NCI-H2171 (cell line): ENCODE measurements at regions not wholly inside any gene's neighbourhood (a gene's known extent, or its start where the extent isn't known, plus 50 kb on each side); places are given as distances from the start of the nearest gene placed in this dataset.
A peak's percentile ranks its signal among the peaks of the same experiment; 100 is the strongest.
"Not testable (repeated sequence)": the region's sequence is repeated elsewhere in the genome, so short reads cannot be mapped to it uniquely, and the experiment has no call there.

ENCODE experiments used
- DNase-seq: peaks from one replicate; lab custom pipeline; 2025; lab: John Stamatoyannopoulos, UW

DNA sequence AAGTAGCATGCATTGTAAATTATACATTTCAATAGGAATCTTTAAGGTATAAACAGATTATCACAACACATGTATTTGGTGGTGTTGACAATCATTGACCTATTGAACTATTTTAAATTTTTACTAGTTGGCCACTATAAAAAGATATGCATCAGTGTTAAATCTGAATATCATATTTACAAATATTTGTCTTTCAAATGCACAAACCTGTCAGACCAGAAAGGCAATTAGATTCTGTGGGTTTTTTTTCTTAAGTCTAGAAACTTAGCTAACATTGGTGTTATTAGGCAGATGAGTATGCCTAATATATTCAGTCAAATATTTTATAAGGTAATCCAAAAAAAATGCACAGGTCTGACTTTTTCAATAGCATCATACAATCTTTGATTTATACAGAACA lies 241.4 kb upstream of the DGKB start:
- no peak for DNase-seq

GRCh38 chr7:15143121-15143520 lies 240.6 kb upstream of the DGKB start:
- no peak for DNase-seq

- DNase-seq: no peak
These were observed 237.9 kb upstream of the DGKB start for GRCh38 chr7:15140431-15140830.

DNA sequence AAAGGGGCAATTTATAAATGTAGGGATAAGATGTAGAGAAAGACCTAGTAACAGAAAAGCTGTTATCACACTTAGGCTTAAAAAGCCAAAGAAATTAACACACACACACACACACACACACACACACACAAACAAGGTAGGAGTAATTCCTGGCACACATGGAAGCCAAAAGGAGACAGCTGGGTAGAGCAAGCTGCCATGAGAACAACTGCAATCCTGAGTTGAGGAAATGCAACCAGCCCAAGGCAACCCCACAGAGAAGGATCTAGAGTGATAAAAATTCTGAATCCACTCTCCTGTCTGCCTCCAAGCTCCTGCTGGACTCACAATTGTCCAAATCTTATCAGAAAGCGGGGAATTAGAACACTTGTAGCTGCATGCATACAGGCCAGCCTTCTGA lies 229.1 kb upstream of the DGKB start:
- DNase-seq: no peak

DNA sequence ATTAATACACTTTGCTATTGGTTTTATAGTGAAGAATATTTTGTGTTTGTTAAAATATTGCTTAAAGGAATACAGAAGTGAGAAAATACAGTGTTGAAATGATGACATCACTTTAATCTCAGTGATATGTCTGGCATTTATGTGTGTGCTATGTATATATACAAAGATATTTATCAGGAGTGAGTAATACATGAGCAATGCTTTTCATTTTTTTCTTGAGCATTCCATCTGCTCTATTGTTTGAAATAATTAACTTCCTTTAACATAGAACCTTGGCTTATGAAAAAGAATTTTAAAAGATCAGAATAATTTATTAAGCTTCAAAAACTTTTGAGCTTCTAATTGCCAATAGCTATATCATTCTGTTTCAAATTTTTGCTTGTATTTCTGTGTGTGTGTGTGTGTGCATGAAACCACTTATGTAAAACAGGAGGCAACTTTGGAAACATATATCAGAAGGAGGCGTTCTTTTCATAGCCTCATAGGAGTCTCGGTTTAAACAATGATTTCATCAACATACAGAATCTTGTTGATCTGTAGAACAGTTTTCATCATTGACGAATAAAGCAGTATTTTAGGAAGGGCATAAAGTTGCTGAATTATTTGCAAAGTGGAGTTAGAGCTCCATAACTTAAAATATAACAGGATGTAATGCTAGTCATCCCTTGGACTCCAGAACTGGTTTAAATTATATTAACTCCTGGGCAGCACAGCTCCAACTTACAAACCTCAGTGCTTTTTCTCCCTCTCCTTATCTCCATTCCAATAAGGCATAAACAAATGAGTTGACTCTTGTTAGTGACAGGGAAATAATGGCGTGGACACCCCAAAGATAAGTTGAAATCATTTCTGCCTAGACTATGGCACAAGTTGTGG lies 228.4 kb upstream of the DGKB start:
- no peak for DNase-seq

- peak; percentile 17 for DNase-seq
These were observed 226.2 kb upstream of the DGKB start for GRCh38 chr7:15128716-15129115.

DNA sequence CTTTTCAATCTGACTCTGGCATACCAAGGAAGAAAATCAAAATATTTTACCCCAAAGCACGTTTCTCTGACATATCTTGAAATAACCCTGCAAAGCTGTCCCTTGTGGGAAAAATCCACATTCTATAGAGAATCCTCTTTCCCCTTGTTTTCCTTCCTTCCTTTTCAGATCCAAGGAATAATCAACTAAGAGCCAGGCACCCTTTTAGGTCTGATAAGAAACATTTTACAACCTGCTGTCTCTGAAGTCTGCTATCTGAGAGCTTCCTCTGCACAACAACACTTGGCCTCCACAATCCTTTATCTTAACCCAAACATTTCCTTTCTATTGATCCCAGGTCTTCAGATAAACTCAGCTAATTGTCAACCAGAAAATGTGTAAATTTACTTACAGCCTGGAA lies 224.1 kb upstream of the DGKB start:
- DNase-seq: not testable (repeated sequence)

GRCh38 chr7:15123901-15124300 lies 221.3 kb upstream of the DGKB start:
- DNase-seq: no peak

DNA sequence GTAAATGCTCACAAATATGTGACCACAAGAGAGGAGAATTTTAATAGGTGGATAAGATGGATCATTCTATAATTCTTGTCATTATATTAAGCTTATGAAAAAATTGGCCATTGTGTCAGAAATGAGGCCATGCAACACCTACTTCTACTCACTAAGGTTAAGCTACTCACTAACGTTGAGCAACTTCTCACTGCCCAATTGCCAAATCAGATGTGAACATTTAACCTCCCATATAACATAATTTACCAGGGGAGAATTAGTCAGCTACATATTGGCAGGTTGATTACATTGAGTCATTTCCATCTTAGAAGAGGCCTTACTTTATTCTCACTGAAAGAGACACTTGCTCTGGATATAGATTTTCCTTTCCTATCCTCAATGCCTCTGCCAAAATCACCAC lies 211.2 kb upstream of the DGKB start:
- no peak for DNase-seq

GRCh38 chr7:15105711-15106110 lies 203.2 kb upstream of the DGKB start:
- DNase-seq: no peak

DNA sequence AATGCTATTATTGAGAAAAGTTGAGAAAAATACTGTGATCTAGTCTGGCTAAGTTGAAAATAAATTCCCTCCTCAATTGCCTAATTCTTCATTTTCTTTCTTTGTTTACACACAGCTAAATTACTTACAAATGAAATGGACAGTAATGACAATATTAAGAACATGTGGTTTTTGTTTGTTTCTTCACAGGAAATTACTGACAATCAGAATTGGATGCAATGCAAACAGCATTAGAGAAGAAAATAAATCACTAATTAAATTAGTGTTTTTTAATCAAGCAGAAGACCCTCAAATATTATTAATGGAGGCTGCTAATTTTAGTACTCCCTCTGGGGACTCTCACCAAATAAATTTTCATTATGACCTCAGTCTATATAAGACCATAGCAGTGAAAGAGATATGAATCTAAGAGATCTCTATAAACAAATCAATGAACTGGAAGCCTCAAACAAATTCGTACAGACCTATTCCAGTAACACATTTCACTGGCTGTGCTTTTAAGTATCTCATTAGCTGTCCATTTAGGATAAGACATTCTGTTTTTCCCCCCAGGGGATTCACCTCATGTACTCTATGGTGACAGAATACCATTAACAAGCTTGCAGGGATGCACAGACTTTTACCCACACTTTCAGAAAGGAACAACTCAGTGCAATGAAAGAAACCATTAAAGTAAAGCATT lies 202.0 kb upstream of the DGKB start:
- DNase-seq: peak; percentile 67

GRCh38 chr7:15099074-15099473 lies 196.5 kb upstream of the DGKB start:
- no peak for DNase-seq

- no peak for DNase-seq
These were observed 194.3 kb upstream of the DGKB start for GRCh38 chr7:15096853-15097252.

DNA sequence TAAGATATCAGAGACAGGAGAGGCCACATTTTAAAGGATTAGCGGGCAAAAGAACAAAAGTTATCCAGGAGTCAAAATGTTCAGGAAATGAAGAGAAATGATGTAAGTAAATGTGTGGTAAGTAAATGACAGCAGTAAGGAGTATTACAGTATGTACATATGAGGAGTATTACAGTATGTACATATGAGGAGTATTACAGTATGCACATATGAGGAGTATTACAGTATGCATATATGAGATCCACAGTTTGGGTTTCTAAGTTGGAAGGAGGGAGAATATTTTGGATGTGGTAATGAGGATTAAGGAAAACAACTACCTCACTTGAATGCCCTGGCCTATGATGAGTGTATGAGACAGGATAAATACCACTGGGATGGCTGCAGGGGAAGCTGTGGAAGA lies 192.4 kb upstream of the DGKB start:
- no peak for DNase-seq

- no peak for DNase-seq
These were observed 185.2 kb upstream of the DGKB start for GRCh38 chr7:15087771-15088170.

GRCh38 chr7:15086862-15087261 lies 184.3 kb upstream of the DGKB start:
- DNase-seq: no peak

GRCh38 chr7:15086131-15086611 lies 183.6 kb upstream of the DGKB start:
- DNase-seq: no peak

- no peak for DNase-seq
These were observed 182.8 kb upstream of the DGKB start for GRCh38 chr7:15085366-15085765.

GRCh38 chr7:15084368-15084767 lies 181.8 kb upstream of the DGKB start:
- no peak for DNase-seq

DNA sequence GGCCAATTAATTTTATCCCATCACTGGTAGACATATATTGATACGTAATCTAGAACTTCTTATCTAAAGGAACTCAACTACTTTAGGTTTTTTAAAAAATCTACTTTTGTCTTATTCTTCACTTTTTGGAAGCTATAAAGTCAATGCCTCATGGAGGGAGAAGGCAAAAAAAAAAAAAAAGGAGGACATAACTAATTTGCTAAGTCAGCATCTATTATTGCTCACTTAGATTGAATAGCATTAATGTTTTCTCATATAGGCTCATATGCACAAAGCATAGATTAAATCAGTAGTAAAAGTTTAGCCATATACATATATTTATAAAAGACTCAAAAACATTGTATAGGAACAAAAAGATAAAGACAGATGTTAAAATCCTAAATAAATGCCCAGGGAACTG lies 179.3 kb upstream of the DGKB start:
- DNase-seq: no peak

DNA sequence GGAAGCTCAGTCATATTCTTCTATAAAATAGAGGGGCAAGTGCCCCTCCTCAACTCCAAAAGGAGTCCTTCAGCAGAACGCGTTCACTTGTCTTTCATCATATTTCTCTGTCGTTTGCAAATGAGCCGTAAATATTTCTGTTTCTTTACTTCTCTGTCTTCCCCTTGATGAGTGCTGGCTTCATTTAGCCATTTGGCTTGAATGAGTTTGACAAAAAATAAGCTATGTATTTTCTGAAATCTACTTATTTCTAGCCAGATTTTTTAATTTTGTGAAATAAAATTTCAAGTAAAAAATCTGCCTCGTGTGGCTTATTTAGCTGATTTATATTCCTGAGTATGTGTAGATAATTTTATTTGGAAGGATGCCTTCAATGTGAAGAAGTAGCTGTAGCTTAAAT lies 170.8 kb upstream of the DGKB start:
- DNase-seq: no peak

GRCh38 chr7:15068324-15068723 lies 165.8 kb upstream of the DGKB start:
- no peak for DNase-seq

- DNase-seq: no peak
These were observed 154.7 kb upstream of the DGKB start for GRCh38 chr7:15057272-15057671.
